AG09309 (cell line): ENCODE measurements at regions not wholly inside any gene's neighbourhood (a gene's known extent, or its start where the extent isn't known, plus 50 kb on each side); places are given as distances from the start of the nearest gene placed in this dataset.

Source experiments
- DNase-seq: peaks from one replicate; pipeline ENCODE4 v3.0.0-alpha.2; 2010; ENCODE audit warnings: low read depth
- H3K4me3 ChIP-seq: 2 replicates; pipeline ENCODE4 v1.5.1; 2011; ENCODE audit warnings: mild to moderate bottlenecking, low read depth, low read length, moderate library complexity; ENCODE audit not compliant: control insufficient read depth
- CTCF ChIP-seq: IDR thresholded peaks from 2 replicates; pipeline ENCODE4 v1.5.1; 2011; ENCODE audit warnings: mild to moderate bottlenecking, low read depth, low read length, inconsistent platforms; ENCODE audit not compliant: insufficient read depth, control insufficient read depth; ENCODE audit errors: missing control alignments

DNA sequence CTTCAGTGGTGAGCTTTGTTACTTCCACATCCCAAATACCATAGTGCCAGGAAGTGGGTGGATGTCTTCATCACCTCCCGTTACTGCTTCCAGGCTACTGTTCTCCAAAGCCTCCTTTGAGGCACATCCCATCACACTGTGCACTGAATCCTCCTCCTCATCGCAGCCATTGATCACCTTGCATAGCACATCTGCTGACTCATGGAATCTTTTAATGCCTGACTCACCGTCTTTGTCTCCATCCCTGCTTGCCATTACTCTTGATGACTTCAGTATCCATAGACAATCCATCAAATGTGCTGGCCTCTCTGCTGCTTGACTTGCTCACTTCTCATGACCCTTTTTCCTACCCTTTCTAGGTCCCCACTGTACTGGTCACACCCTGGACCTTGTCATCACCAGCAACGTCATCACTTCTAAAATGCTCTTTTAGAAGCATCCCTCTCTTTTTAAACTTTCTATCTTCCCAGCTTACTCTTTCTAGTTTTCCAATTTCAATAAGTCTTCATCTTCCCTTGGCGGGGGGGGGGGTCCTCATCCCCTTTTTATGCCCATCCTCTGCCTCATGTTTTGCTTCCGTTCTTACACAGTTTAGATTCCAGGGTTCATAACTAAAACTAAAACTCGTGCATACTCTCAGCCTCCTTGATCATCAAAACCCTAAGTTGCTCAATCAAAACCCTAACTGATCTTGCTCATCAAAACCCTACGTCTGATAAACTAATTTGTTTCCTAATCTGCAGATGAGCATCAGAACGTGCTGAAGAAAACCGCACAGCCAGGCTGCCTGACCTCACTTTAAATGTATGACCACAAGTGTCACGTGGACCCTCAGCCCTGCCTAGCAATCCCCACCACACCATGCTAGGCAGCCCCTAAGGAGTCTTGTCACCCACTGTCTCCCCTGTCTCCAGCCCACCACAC lies 289.7 kb upstream of the ZFHX3 start:
- TF ChIP-seq CTCF: no peak
- DNase-seq: no peak
- no peak overlapping the region for H3K4me3 ChIP-seq

DNA sequence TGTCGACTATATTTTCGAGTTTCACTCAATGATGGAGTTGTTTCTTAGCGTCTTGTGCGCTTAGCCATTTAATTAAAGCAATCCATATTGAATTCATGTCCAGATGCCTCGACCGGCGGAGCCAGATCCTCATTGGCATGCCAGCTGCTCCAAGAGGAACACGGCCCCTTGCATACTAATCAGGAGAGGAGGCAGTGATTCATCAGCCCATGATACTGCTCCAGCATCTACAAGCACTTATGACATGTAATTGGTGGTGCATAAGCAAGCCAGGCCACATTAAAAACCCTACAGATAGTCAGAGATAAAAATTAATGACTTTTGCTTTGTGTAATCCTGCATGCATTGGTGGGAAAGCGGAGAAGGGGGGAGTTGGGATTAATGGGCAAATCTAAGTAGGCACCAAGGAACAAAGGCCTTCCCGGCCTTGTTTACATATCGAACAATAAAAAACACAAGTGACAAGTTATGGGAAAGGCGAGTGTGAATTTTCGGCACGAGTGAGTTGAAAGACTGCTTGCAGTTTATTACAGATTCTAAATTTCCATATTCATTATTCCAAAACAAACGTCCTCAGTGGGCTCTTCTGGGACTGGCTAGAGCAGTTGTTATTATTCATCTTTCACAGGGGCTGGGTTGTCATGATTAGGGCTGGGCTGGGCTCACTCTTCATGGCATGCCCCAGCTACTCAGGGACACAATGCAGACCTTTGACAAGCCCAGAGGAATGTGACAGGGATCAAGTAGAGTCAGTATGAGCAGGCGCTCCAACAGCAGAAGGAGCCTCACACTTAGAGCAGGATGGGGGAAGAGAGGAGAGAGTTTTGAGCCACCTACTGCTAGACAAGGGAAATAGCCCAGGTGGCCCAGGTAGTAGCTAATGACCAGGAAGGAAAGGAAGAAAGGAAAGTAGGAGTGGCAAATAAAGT lies 281.7 kb upstream of the ZFHX3 start:
- DNase-seq: no peak
- no peak for TF ChIP-seq CTCF
- H3K4me3 ChIP-seq: no peak overlapping the region

DNA sequence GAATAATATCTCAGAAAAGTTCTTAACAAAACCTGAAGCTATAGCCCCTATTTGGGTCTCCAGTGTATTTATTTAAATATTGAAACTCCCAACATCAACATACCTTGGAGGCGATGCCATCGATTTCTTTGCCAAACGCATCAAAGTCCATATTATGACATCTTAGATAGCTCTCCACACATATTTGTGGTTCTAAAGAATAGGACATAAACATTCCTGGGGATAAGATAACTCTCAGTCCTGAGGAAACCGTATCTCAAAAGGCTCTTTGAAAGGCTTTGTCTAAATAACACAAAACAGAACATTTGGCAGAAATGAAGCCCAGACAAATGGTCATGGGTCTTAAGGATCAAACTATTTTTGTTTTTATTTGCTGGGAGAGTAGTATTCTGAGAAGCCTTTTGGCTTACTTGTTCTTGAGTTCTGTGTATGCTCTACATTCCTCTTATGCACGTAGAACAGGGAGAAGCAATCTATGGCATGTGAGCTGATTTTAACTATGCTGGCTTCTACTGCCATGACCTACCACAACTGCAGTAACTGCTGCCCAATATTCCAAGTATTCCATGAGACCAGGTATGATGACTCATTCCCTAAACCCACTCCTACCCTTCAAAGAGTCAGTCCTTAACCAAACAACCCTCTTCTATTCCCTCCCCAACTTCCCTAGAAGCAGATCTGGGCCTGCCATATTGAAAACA lies 279.0 kb upstream of the ZFHX3 start:
- no peak for DNase-seq
- no peak for TF ChIP-seq CTCF
- no peak overlapping the region for H3K4me3 ChIP-seq

DNA sequence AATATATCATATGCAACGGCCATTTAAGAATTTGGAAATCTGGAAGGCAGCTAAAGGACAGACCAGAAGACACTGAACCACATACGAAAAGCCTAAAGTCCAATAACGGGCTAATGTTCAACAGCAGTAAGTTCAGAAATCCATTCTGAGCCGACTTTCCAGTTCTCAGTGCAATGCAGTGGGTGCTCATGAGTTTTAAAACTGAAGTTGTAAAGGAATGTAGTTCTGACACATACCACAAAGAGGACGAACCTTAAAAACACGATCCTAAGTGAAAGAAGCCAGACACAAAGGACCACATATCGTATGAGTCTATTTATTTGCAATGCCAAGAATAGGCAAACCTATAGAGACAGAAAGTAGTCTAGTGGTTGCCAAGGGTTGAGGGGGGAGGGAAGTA lies 278.3 kb upstream of the ZFHX3 start:
- no peak for TF ChIP-seq CTCF
- no peak overlapping the region for H3K4me3 ChIP-seq
- DNase-seq: no peak

GRCh38 chr16:73323880-73324279 lies 276.0 kb upstream of the ZFHX3 start:
- DNase-seq: no peak
- no peak for TF ChIP-seq CTCF
- no peak overlapping the region for H3K4me3 ChIP-seq

DNA sequence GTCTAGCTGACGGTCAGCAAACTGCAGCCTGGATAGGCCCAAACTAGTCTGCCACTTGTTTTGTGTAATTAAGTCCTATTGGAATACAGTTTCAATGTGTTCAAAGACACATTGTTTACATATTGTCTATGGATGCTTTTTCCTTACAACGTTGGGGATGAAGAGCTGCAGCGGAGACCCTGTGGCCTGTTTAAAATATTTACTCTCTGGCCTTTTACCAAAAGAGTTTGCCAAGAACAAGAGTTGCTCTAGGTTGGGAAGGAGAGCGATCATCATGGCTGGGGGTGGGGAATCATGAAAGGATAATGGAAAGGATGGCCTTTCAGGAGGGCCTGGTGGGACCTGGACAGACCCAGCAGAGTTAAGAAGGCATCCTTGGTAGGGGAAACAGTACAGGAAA lies 274.9 kb upstream of the ZFHX3 start:
- no peak for TF ChIP-seq CTCF
- H3K4me3 ChIP-seq: no peak overlapping the region
- no peak for DNase-seq
